Astrocyte of the spinal cord (primary cell): ENCODE measurements at regions not wholly inside any gene's neighbourhood (a gene's known extent, or its start where the extent isn't known, plus 50 kb on each side); places are given as distances from the start of the nearest gene placed in this dataset.
"Not testable (repeated sequence)": the region's sequence is repeated elsewhere in the genome, so short reads cannot be mapped to it uniquely, and the experiment has no call there.

ENCODE experiments used
- DNase-seq: peaks from one replicate; pipeline ENCODE4 v3.0.0; 2011; ENCODE audit warnings: low read depth, low spot score
- H3K4me3 ChIP-seq: 2 replicates; pipeline ENCODE4 v1.5.1; 2011; ENCODE audit warnings: low read depth, mild to moderate bottlenecking, low read length, moderate library complexity
- in situ Hi-C: cut with HindIII; loops from 2 replicates; pipeline ENCODE4 v1.10.0; 2017; ENCODE audit warnings: low sequenced_read_pairs
- TF ChIP-seq, protein P1 (sequence below): IDR thresholded peaks from 2 replicates; pipeline ENCODE4 v1.5.1; 2012; ENCODE audit warnings: low read depth, mild to moderate bottlenecking, low read length, inconsistent platforms

DNA sequence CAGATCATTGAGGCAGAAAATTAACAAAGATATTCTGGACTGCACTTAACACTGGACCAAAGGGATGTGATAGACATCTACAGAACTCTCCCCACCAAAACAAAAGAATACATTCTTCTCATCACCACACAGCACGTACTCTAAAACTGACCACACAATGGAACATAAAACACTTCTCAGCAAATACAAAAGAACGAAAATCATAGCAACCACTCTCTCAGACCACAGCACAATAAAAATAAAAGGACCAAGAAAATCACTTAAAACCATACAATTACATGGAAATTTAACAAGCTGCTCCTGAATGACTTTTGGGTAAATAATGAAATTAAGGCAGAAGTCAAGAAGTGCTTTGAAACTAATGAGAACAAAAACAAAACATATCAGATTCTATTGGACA is 254.0 kb upstream of the STXBP6 start:
- no peak overlapping the region for H3K4me3 ChIP-seq
- in situ Hi-C loops = no loop called here
- DNase-seq = no peak
- TF ChIP-seq, protein P1, sequence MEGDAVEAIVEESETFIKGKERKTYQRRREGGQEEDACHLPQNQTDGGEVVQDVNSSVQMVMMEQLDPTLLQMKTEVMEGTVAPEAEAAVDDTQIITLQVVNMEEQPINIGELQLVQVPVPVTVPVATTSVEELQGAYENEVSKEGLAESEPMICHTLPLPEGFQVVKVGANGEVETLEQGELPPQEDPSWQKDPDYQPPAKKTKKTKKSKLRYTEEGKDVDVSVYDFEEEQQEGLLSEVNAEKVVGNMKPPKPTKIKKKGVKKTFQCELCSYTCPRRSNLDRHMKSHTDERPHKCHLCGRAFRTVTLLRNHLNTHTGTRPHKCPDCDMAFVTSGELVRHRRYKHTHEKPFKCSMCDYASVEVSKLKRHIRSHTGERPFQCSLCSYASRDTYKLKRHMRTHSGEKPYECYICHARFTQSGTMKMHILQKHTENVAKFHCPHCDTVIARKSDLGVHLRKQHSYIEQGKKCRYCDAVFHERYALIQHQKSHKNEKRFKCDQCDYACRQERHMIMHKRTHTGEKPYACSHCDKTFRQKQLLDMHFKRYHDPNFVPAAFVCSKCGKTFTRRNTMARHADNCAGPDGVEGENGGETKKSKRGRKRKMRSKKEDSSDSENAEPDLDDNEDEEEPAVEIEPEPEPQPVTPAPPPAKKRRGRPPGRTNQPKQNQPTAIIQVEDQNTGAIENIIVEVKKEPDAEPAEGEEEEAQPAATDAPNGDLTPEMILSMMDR = no peak

DNA sequence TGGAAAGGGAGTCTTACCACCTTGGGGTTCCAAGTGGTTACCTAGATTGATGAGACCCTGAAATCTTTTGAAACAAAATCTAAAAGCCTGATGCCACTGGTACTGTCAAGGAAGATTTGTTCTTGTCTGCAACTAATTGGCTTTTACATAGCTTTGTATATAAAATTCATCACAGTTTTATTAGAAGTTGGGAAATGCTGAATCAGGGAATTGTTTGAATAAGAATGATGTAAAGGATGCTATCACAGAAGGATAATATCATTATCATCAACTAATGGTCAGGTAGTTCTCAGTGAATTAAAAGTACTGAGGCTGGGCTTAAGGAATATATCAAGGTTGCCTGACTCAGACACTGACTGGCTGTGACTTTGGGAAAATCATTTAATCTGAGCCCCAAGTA is 248.3 kb upstream of the STXBP6 start:
- TF ChIP-seq, protein P1 = no peak
- DNase-seq = no peak
- in situ Hi-C loops = no loop called here
- H3K4me3 ChIP-seq = no peak overlapping the region

DNA sequence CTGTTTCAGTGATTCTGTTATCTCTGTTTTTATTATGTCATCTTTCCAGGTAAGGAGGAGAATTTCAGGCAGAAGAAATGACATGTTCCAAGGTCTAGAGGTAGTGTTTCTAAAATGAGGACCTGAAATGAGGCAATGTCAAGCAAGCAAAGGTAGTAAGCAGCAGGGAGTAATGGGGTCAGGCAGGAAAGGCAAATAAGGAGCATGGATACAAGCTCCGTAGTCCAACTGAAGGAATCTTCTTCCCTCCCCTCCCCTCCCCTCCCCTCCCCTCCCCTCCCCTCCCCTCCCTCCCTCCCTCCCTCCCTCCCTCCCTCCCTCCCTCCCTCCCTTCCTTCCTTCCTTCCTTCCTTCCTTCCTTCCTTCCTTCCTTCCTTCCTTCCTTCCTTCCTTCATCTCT is 240.2 kb upstream of the STXBP6 start:
- H3K4me3 ChIP-seq, in situ Hi-C loops, DNase-seq: not testable (repeated sequence)

DNA sequence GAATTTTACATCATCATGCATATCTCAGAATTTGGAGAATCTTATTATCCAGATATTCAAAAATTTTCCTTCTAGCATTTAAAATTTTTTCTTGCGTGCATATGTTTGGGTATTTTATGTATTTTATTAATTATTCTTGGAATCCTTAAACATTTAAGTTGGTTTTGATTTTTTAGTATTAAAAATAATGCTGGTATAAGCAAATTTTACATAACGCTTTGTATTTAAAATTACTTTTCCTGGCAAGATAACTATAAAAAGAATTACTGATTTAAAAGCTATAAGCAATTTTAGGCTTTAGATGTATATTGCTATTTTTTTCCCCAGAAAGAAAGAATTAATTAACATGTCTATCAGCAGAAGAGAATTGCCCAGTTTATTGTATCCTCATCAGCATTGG is 224.6 kb upstream of the STXBP6 start:
- TF ChIP-seq, protein P1 = no peak
- in situ Hi-C loops = no loop called here
- H3K4me3 ChIP-seq = no peak overlapping the region
- no peak for DNase-seq

DNA sequence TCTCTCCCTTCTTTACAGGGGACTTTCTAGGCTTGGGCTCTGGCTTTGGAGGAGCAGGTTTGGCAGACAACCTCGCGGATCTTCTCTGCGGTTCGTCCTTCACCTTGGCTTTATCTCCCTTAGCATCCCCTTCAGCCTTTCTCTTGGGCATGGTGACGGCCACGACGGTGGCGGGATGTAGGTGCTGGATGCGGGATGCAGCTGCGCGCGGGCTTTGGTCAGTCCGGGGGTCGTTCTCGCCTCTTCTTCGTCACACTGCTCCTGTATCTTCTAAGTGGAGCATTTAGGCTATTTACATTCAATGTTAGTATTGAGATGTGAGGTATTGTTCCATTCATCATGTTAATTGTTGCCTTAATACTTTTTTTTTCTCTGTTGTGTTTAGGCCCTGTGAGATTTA is 217.2 kb upstream of the STXBP6 start:
- no peak for DNase-seq
- in situ Hi-C loops = no loop called here
- TF ChIP-seq, protein P1 = no peak

DNA sequence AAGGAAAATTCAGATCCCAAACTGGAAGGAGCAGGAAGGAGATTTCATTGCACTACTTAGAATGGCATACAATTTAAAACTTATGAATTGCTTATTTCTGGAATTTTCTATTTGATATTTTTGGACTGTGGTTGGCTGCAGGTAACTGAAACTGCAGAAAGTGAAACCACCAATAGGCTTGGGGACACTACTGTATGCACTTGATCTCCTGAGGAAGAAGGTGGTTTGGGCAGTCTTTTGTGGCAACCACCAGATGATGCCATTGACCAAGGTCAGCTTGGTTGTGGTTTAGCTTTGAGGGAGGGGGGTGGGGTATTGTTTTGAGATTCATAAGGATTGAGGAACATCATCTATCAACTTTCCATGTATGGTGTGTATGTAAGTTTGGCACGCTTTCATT is 209.5 kb upstream of the STXBP6 start:
- TF ChIP-seq, protein P1 = no peak
- DNase-seq = no peak
- H3K4me3 ChIP-seq = no peak overlapping the region
- in situ Hi-C loops = no loop called here

More for the DNA sequence above, 217.2 kb upstream of the STXBP6 start:
- no peak overlapping the region for H3K4me3 ChIP-seq

DNA sequence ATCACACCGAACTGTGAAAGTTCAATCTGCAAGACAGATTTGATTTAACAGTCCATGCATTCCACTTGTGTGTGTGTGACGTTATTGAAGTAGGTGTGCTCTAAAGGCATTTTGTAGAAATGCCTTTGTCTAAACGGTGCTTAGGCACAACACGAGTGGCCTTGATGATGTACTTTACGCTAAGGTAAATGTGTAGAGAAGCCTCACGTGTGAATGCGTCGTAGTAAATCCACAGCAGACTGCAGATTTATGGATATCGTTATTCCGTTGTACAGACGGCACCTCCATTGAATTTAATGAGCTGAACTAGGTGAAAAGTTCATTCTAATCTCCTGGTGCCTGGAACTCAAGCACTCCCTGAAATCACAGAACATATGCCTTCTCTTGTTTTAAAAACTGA is 202.8 kb upstream of the STXBP6 start:
- in situ Hi-C loops = no loop called here
- DNase-seq = no peak
- no peak overlapping the region for H3K4me3 ChIP-seq
- TF ChIP-seq, protein P1 = no peak
